KBM-7 (cell line): ENCODE measurements at regions not wholly inside any gene's neighbourhood (a gene's known extent, or its start where the extent isn't known, plus 50 kb on each side); places are given as distances from the start of the nearest gene placed in this dataset.
"Not testable (repeated sequence)": the region's sequence is repeated elsewhere in the genome, so short reads cannot be mapped to it uniquely, and the experiment has no call there.

Source experiments
- DNase-seq: peaks from one replicate; pipeline ENCODE4 v3.0.0-alpha.2; 2015
- in situ Hi-C: fragments of 300-500 bp; cut with MboI; formaldehyde crosslinking; loops from 2 replicates; pipeline ENCODE4 v1.14.3; 2020; ENCODE audit warnings: low sequenced_read_pairs, low pct_unique_long_range_greater_than_20kb, mixed read lengths

GRCh38 chr20:12729326-12729725 is 279.4 kb upstream of the SPTLC3 start:
- no peak for DNase-seq

DNA sequence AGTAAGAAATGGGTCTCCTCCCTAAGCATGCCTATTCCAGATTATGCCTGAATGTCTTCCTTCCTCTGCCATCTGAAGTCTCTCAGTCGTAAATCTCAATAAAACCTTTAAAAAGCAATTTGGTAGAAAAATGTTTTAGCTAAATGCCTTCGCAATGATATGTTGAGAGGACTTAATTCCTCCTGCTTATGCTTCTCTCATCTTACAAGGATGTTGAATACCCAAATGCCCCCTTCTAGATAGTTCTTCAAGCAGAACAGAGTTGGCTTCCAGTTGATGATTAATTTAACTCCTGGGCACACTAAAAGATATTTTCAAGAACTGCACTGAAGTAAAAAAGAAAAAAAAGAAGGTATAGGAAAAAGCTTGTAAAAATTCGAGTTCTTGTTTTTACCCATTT is 275.0 kb upstream of the SPTLC3 start:
- DNase-seq: no peak
- in situ Hi-C loops: no loop called here

More at GRCh38 chr20:12729326-12729725, 279.4 kb upstream of the SPTLC3 start:
- in situ Hi-C loops: no loop called here

GRCh38 chr20:12737497-12737896 is 271.3 kb upstream of the SPTLC3 start:
- in situ Hi-C loops: no loop called here
- DNase-seq: no peak

DNA sequence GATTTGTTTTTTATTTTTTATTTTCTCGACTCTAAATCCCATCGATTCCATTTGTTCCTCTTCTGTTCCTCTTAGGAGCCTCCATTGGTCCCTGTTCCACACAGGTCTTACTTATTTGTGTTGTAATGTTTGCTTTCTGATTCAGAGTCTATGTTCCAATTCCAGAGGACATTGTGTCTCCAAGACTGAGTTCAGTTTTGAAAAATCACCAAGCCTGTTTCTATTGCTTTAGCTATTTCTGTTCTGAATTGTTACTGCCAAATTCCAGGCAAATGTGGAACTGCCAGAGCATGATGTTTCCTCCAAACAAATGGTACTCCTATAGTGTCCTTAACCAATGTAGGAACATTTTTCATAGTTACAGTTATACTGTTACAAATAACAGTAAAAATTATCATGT is 270.9 kb upstream of the SPTLC3 start:
- no peak for DNase-seq

DNA sequence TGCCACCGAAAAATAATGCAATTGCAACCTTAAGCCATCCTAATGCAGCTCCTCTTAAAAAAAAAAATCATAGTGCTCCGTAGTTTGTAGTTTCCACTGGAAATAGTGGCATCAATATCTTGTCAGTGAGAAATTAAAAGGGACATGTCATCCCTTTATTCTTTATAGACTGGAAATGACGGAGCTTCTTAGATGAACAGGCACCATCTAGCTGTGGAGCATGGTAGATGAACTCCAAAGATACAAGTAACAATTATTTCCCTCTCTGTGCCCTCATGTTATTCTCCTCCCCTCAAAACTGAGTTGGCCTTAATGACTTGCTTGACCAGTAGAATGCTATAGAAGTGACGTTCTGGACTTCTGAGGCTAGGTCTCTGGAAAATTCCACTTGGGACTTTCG is 268.1 kb upstream of the SPTLC3 start:
- in situ Hi-C loops: no loop called here
- no peak for DNase-seq

More for the DNA sequence above, 270.9 kb upstream of the SPTLC3 start:
- in situ Hi-C loops: no loop called here

GRCh38 chr20:12744037-12744436 is 264.7 kb upstream of the SPTLC3 start:
- in situ Hi-C loops: no loop called here

DNA sequence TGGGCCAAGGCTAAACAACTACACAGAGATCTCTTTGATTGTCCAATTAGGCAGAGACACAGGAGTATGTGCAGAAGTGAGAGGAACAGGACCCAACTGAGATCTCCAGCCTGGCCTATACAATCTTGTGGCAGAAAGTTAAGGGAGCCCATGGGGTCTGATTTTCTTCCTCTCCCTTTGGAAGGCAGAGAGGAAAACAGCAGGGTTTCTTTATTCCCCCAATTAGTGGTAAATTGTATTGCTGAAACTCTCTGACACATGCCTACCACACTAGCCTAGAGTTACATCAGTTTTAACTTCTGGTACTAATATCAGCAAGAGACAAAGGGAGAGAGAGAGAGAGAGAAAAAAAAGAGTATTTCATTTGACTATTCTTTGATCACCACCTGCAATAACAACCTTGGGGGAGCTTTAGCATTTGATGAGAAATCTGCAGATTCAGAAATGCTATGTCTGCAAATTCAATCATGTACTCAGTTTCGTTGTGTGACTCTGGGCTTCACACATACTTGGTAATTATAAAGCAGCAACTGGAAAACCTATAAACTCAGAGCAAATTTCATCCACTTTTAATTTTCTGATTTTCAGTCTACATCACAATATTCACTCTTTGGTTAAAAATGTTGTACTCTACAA is 260.3 kb upstream of the SPTLC3 start:
- no peak for DNase-seq
- in situ Hi-C loops: no loop called here

More at GRCh38 chr20:12744037-12744436, 264.7 kb upstream of the SPTLC3 start:
- no peak for DNase-seq

- DNase-seq: no peak
- in situ Hi-C loops: no loop called here
Observed at GRCh38 chr20:12750221-12750620, 258.6 kb upstream of the SPTLC3 start.

- DNase-seq, in situ Hi-C loops: not testable (repeated sequence)
Observed at GRCh38 chr20:12752900-12753693, 255.7 kb upstream of the SPTLC3 start.

DNA sequence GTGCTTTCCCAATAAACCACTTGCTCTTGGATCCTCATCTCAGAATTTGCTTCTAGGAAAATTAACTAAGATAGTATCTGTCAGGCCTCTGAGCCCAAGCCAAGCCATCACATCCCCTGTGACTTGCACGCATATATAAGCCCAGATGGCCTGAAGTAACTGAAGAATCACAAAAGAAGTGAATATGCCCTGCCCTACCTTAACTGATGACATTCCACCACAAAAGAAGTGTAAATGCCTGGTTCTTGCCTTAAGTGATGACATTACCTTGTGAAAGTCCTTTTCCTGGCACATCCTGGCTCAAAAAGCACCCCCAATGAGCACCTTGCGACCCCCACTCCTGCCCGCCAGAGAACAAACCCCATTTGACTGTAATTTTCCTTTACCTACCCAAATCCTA is 255.0 kb upstream of the SPTLC3 start:
- in situ Hi-C loops, DNase-seq: not testable (repeated sequence)

DNA sequence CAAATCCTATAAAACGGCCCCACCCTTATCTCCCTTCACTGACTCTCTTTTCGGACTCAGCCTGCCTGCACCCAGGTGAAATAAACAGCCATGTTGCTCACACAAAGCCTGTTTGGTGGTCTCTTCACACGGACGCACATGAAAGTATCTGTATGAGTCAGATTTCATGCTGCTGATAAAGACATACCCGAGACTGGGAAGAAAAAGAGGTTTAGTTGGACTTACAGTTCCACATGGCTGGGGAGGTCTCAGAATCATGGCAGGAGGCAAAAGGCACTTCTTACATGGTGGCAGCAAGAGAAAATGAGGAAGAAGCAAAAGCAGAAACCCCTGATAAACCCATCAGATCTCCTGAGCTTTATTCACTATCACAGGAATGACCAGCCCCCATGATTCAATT is 249.3 kb upstream of the SPTLC3 start:
- DNase-seq, in situ Hi-C loops: not testable (repeated sequence)

- in situ Hi-C loops: no loop called here
- DNase-seq: no peak
Observed at GRCh38 chr20:12762725-12763124, 246.0 kb upstream of the SPTLC3 start.

GRCh38 chr20:12763406-12763805 is 245.4 kb upstream of the SPTLC3 start:
- in situ Hi-C loops: no loop called here
- DNase-seq: no peak

- no peak for DNase-seq
- in situ Hi-C loops: no loop called here
Observed at GRCh38 chr20:12764053-12764452, 244.7 kb upstream of the SPTLC3 start.

GRCh38 chr20:12764851-12765250 is 243.9 kb upstream of the SPTLC3 start:
- no peak for DNase-seq
- in situ Hi-C loops: no loop called here

- in situ Hi-C loops: no loop called here
- no peak for DNase-seq
Observed at GRCh38 chr20:12773936-12774335, 234.8 kb upstream of the SPTLC3 start.

DNA sequence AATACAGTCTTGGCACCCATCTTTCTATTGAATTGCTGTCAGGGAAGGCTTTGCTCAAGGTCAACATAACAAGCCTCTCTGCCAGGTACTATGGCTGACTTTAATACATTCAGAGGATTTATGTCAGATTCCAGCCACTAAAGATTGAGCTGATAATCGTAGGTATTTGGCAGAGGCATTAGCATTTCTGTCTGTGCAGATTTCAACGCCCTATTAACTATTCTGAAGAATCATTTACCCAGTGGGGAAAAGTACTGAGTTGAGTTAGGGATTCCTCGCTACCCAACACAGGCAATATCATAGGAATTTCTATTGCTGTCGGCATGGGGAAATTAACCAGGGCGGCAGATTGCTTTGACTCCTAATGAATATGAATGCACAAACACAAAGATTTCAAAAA is 233.7 kb upstream of the SPTLC3 start:
- no peak for DNase-seq
- in situ Hi-C loops: no loop called here

- DNase-seq: no peak
- in situ Hi-C loops: no loop called here
Observed at GRCh38 chr20:12777016-12777415, 231.8 kb upstream of the SPTLC3 start.

DNA sequence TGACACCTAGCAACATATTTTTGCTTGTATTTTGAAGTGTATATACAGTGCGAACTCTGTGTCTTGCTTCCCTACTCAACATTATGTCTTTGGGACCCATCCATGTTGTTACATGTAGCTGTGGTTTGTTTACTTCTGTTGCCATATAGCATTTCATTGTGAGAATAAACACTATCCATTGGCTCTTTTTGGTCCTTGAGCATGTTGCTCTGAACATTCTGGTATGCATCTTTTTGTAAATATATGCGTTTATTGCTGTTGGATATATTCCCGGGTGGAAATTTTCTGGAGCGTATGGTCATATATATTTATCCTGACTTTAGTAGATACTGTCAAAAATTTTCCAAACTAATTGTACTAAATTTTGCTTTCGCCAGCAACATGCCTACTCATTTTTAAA is 222.5 kb upstream of the SPTLC3 start:
- no peak for DNase-seq
- in situ Hi-C loops: no loop called here

- no peak for DNase-seq
- in situ Hi-C loops: no loop called here
Observed at GRCh38 chr20:12788632-12789299, 220.0 kb upstream of the SPTLC3 start.
